ENCODE measurements at regions not wholly inside any gene's neighbourhood (a gene's known extent, or its start where the extent isn't known, plus 50 kb on each side); places are given as distances from the start of the nearest gene placed in this dataset.
"Not testable (repeated sequence)": the region's sequence is repeated elsewhere in the genome, so short reads cannot be mapped to it uniquely, and the experiment has no call there.

GRCh38 chr5:15356308-15357091 is 143.5 kb upstream of the FBXL7 start:
- TF ChIP-seq CTCF (conservative IDR thresholded peaks at IDR 0.05; ENCODE audit: low read depth, low read length); EZH2 (IDR thresholded peaks at IDR 0.05; ENCODE audit: borderline replicate concordance, low read depth, low read length, poor library complexity, severe bottlenecking): not testable (repeated sequence)
